ENCODE measurements at regions not wholly inside any gene's neighbourhood (a gene's known extent, or its start where the extent isn't known, plus 50 kb on each side); places are given as distances from the start of the nearest gene placed in this dataset.

GRCh38 chr10:84844461-84844860, 516.1 kb downstream of the CCSER2 start:
- DNase-seq (ENCODE audit: low spot score) (no peak), ATAC-seq (ENCODE audit: low FRiP score) (no peak)
- no peak for TF ChIP-seq CTCF (IDR thresholded peaks at IDR 0.05)

- DNase-seq (ENCODE audit: low spot score) (no peak), ATAC-seq (ENCODE audit: low FRiP score) (no peak)
- no peak for TF ChIP-seq CTCF (IDR thresholded peaks at IDR 0.05)
These were observed 517.4 kb downstream of the CCSER2 start for GRCh38 chr10:84845628-84846261.

- no peak for ATAC-seq (ENCODE audit: low FRiP score)
- DNase-seq (ENCODE audit: low spot score), result no peak
- no peak for TF ChIP-seq CTCF (IDR thresholded peaks at IDR 0.05)
These were observed 518.4 kb downstream of the CCSER2 start for GRCh38 chr10:84846658-84847316.

GRCh38 chr10:84848967-84849366, 520.6 kb downstream of the CCSER2 start:
- no peak for DNase-seq (ENCODE audit: low spot score)
- ATAC-seq (ENCODE audit: low FRiP score), result no peak
- no peak for TF ChIP-seq CTCF (IDR thresholded peaks at IDR 0.05)

- ATAC-seq (ENCODE audit: low FRiP score), result no peak
- TF ChIP-seq CTCF (IDR thresholded peaks at IDR 0.05), result no peak
- no peak for DNase-seq (ENCODE audit: low spot score)
These were observed 522.4 kb downstream of the CCSER2 start for GRCh38 chr10:84850826-84851225.

- DNase-seq (ENCODE audit: low spot score), result no peak
- TF ChIP-seq CTCF (IDR thresholded peaks at IDR 0.05), result no peak
- no peak for ATAC-seq (ENCODE audit: low FRiP score)
These were observed 526.0 kb downstream of the CCSER2 start for GRCh38 chr10:84854439-84854838.

GRCh38 chr10:84860855-84861254, 532.5 kb downstream of the CCSER2 start:
- ATAC-seq (ENCODE audit: low FRiP score) (no peak), DNase-seq (ENCODE audit: low spot score) (no peak)
- no peak for TF ChIP-seq CTCF (IDR thresholded peaks at IDR 0.05)
